Esophagus muscularis mucosa (tissue), 4 donors: ENCODE measurements at regions not wholly inside any gene's neighbourhood (a gene's known extent, or its start where the extent isn't known, plus 50 kb on each side); places are given as distances from the start of the nearest gene placed in this dataset.

Source experiments
- DNase-seq: peaks from one replicate; pipeline ENCODE4 v3.0.0-alpha.2; 2017; ENCODE audit errors: extremely low spot score
- H3K27ac ChIP-seq, 4 donors: fragments of 200-600 bp; sonication (generic); replicated peaks in 1 of 4; 1 replicate in 3 of 4; 2 replicates in 1 of 4; pipeline ENCODE4 v1.5.1; 2016 to 2019; ENCODE audit warnings: mild to moderate bottlenecking in 1 of 4
- H3K27me3 ChIP-seq, 4 donors: fragments of 200-600 bp; sonication (generic); one replicate each; pipeline versions ENCODE4 v1.5.1 to v1.6.0; 2016 to 2019
- H3K36me3 ChIP-seq, 4 donors: fragments of 200-600 bp; sonication (generic); one replicate each; pipeline ENCODE4 v1.5.1; 2016 to 2019
- H3K4me1 ChIP-seq, 4 donors: fragments of 200-600 bp; sonication (generic); one replicate each; pipeline ENCODE4 v1.5.1; 2016 to 2019
- H3K4me3 ChIP-seq, 4 donors: fragments of 200-600 bp; sonication (generic); 1 replicate in 2 of 4; 2 replicates in 2 of 4; pipeline ENCODE4 v1.5.1; 2016 to 2019; ENCODE audit warnings: mild to moderate bottlenecking in 4 of 4, moderate library complexity in 1 of 4
- H3K9me3 ChIP-seq, 4 donors: fragments of 200-600 bp; sonication (generic); 1 replicate in 3 of 4; 2 replicates in 1 of 4; pipeline ENCODE4 v1.5.1; 2016 to 2019
- CTCF ChIP-seq, 3 experiments: fragments of 200-600 bp in 2 of 3; fragments of 450-650 bp in 1 of 3; sonication (generic) in 2 of 3; IDR thresholded peaks; one replicate each; pipeline ENCODE4 v1.5.1; 2017 to 2019; ENCODE audit warnings: antibody characterized with exemption in 3 of 3, mild to moderate bottlenecking in 2 of 3, moderate library complexity in 1 of 3
- EP300 ChIP-seq: sonication (generic); formaldehyde crosslinking; IDR thresholded peaks from one replicate; pipeline ENCODE4 v1.6.1; 2017; ENCODE audit warnings: antibody characterized with exemption
- POLR2A ChIP-seq: fragments of 450-650 bp; IDR thresholded peaks from one replicate; pipeline ENCODE4 v1.6.1; 2017; ENCODE audit warnings: antibody characterized with exemption, moderate library complexity, mild to moderate bottlenecking, low read depth
- POLR2AphosphoS5 ChIP-seq, 2 donors: sonication (generic); formaldehyde crosslinking; IDR thresholded peaks; one replicate each; pipeline ENCODE4 v1.6.1; 2017; ENCODE audit warnings: antibody characterized with exemption in 2 of 2
- WGBS: methylation state at CpG from one replicate; pipeline ENCODE4 v1.1.5; 2018; 5-methylcytosine and 5-hydroxymethylcytosine counted together
- intact Hi-C: fragments of 100-400 bp; cut with DNase I; formaldehyde crosslinking; loops from one replicate; pipeline ENCODE4 v1.15.1; 2023

GRCh38 chr1:86247597-86248279, 91.2 kb upstream of the COL24A1 start:
- H3K36me3 ChIP-seq: no peaks in the 10 kb centered on the region
- WGBS: 82% methylated on average over 6 of the region's 6 CpGs
- H3K4me1 ChIP-seq: no peaks in the 10 kb centered on the region
- TF ChIP-seq POLR2A: no peak
- no peak for TF ChIP-seq CTCF (IDR thresholded peaks at IDR 0.05)
- no peak for TF ChIP-seq EP300
- TF ChIP-seq POLR2AphosphoS5 (IDR thresholded peaks at IDR 0.05): no peak
- H3K9me3 ChIP-seq: no peaks in the 10 kb centered on the region
- intact Hi-C loops: no loop called here
- H3K4me3 ChIP-seq: no peak overlapping the region
- H3K27ac ChIP-seq: no peak overlapping the region
- no peak for DNase-seq
- no peaks in the 10 kb centered on the region for H3K27me3 ChIP-seq

GRCh38 chr1:86245566-86246190, 89.1 kb upstream of the COL24A1 start:
- TF ChIP-seq CTCF (IDR thresholded peaks at IDR 0.05) (no peak), POLR2A (no peak), EP300 (no peak), POLR2AphosphoS5 (IDR thresholded peaks at IDR 0.05) (no peak)
- H3K36me3 ChIP-seq: no peaks in the 10 kb centered on the region
- no peak for DNase-seq
- H3K27me3 ChIP-seq: no peaks in the 10 kb centered on the region
- no peaks in the 10 kb centered on the region for H3K9me3 ChIP-seq
- H3K27ac ChIP-seq: no peak overlapping the region
- intact Hi-C loops: no loop called here
- no peaks in the 10 kb centered on the region for H3K4me1 ChIP-seq
- 66% methylated on average over 9 of the region's 9 CpGs for WGBS
- H3K4me3 ChIP-seq: no peak overlapping the region

GRCh38 chr1:86239894-86240293, 83.3 kb upstream of the COL24A1 start:
- no peak overlapping the region for H3K4me3 ChIP-seq

GRCh38 chr1:86239490-86239889, 82.9 kb upstream of the COL24A1 start:
- Histone ChIP-seq H3K4me3 (no peak overlapping the region), H3K36me3 (no peaks in the 10 kb centered on the region), H3K9me3 (peaks cover 0 to 4% (median 2%) of the 10 kb centered on the region in 4 donors), H3K27ac (no peak overlapping the region), H3K27me3 (no peaks in the 10 kb centered on the region), H3K4me1 (peaks cover 0 to 7% (median 0%) of the 10 kb centered on the region in 4 donors)
- TF ChIP-seq POLR2A: no peak
- no peak for TF ChIP-seq CTCF (IDR thresholded peaks at IDR 0.05)
- no peak for TF ChIP-seq POLR2AphosphoS5 (IDR thresholded peaks at IDR 0.05)
- TF ChIP-seq EP300: no peak
- DNase-seq: no peak
- intact Hi-C loops: no loop called here

More at GRCh38 chr1:86239894-86240293, 83.3 kb upstream of the COL24A1 start:
- DNase-seq: no peak
- no peaks in the 10 kb centered on the region for H3K27me3 ChIP-seq
- no peaks in the 10 kb centered on the region for H3K36me3 ChIP-seq
- no peak for TF ChIP-seq POLR2AphosphoS5 (IDR thresholded peaks at IDR 0.05)
- TF ChIP-seq EP300: no peak
- no peak for TF ChIP-seq POLR2A
- TF ChIP-seq CTCF (IDR thresholded peaks at IDR 0.05): no peak
- H3K27ac ChIP-seq: no peak overlapping the region
- peaks cover 0 to 7% (median 0%) of the 10 kb centered on the region in 4 donors for H3K4me1 ChIP-seq
- WGBS: 52% methylated on average over 1 of the region's 1 CpG
- H3K9me3 ChIP-seq: peaks cover 0 to 4% (median 2%) of the 10 kb centered on the region in 4 donors
- intact Hi-C loops: no loop called here

GRCh38 chr1:86238226-86238625, 81.7 kb upstream of the COL24A1 start:
- Histone ChIP-seq H3K9me3 (peaks cover 0 to 4% (median 2%) of the 10 kb centered on the region in 4 donors), H3K4me1 (peaks cover 0 to 7% (median 0%) of the 10 kb centered on the region in 4 donors), H3K4me3 (no peak overlapping the region), H3K36me3 (no peaks in the 10 kb centered on the region), H3K27me3 (no peaks in the 10 kb centered on the region), H3K27ac (no peak overlapping the region)
- no peak for DNase-seq
- TF ChIP-seq CTCF (IDR thresholded peaks at IDR 0.05) (no peak), EP300 (no peak), POLR2AphosphoS5 (IDR thresholded peaks at IDR 0.05) (no peak), POLR2A (no peak)
- 71% methylated on average over 2 of the region's 2 CpGs for WGBS
- intact Hi-C loops: no loop called here
